Parathyroid adenoma (tissue), 2 donors: ENCODE measurements at regions not wholly inside any gene's neighbourhood (a gene's known extent, or its start where the extent isn't known, plus 50 kb on each side); places are given as distances from the start of the nearest gene placed in this dataset.

ENCODE experiments used
- H2AFZ ChIP-seq: fragments of 300-600 bp; sonication (generic); one replicate; pipeline ENCODE4 v1.7.0; 2017; ENCODE audit warnings: antibody characterized with exemption, mild to moderate bottlenecking
- H3K27ac ChIP-seq: fragments of 300-600 bp; sonication (generic); one replicate; pipeline ENCODE4 v1.7.0; 2017
- H3K27me3 ChIP-seq: fragments of 300-600 bp; sonication (generic); one replicate; pipeline ENCODE4 v1.7.0; 2017; ENCODE audit warnings: low read length; ENCODE audit not compliant: control insufficient read depth, insufficient read depth
- H3K36me3 ChIP-seq: fragments of 300-600 bp; sonication (generic); one replicate; pipeline ENCODE4 v1.7.0; 2017; ENCODE audit warnings: low read length; ENCODE audit not compliant: control insufficient read depth, insufficient read depth
- H3K4me1 ChIP-seq: fragments of 300-600 bp; sonication (generic); one replicate; pipeline ENCODE4 v1.7.0; 2017; ENCODE audit warnings: control low read depth
- H3K4me2 ChIP-seq: fragments of 300-600 bp; sonication (generic); one replicate; pipeline ENCODE4 v1.7.0; 2017; ENCODE audit warnings: low read length
- H3K4me3 ChIP-seq: fragments of 300-600 bp; sonication (generic); one replicate; pipeline ENCODE4 v1.7.0; 2017; ENCODE audit warnings: low read depth, low read length
- H3K79me2 ChIP-seq: fragments of 300-600 bp; sonication (generic); one replicate; pipeline ENCODE4 v1.7.0; 2017; ENCODE audit warnings: control low read depth
- H3K9ac ChIP-seq: fragments of 300-600 bp; sonication (generic); one replicate; pipeline ENCODE4 v1.7.0; 2017; ENCODE audit warnings: mild to moderate bottlenecking
- H3K9me3 ChIP-seq: fragments of 300-600 bp; sonication (generic); one replicate; pipeline ENCODE4 v1.7.0; 2017; ENCODE audit warnings: low read length; ENCODE audit not compliant: control insufficient read depth
- CTCF ChIP-seq: fragments of 300-600 bp; sonication (generic); IDR thresholded peaks from one replicate; pipeline ENCODE4 v1.7.0; 2017; ENCODE audit warnings: antibody characterized with exemption, mild to moderate bottlenecking
- donor health status: primary hyperparathyroidism.

GRCh38 chr7:131131746-131132431, 195.8 kb upstream of the MKLN1 start:
- Histone ChIP-seq H3K9me3 (no peaks in the 10 kb centered on the region), H2AFZ (no peak overlapping the region), H3K79me2 (no peaks in the 10 kb centered on the region), H3K9ac (no peak overlapping the region), H3K27me3 (no peaks in the 10 kb centered on the region), H3K36me3 (no peaks in the 10 kb centered on the region), H3K4me1 (peaks cover 6% of the 10 kb centered on the region), H3K4me2 (no peak overlapping the region), H3K27ac (no peak overlapping the region), H3K4me3 (no peak overlapping the region)
- no peak for TF ChIP-seq CTCF

- no peak for TF ChIP-seq CTCF
- Histone ChIP-seq H3K9me3 (no peaks in the 10 kb centered on the region), H3K4me3 (no peak overlapping the region), H3K9ac (no peak overlapping the region), H3K27ac (no peak overlapping the region), H3K4me1 (peaks cover 4% of the 10 kb centered on the region), H2AFZ (no peak overlapping the region), H3K27me3 (no peaks in the 10 kb centered on the region), H3K79me2 (no peaks in the 10 kb centered on the region), H3K4me2 (no peak overlapping the region), H3K36me3 (no peaks in the 10 kb centered on the region)
These were observed 188.2 kb upstream of the MKLN1 start for GRCh38 chr7:131139462-131139861.

GRCh38 chr7:131141443-131141967, 186.2 kb upstream of the MKLN1 start:
- TF ChIP-seq CTCF, result no peak
- H3K36me3 ChIP-seq, result no peaks in the 10 kb centered on the region
- no peaks in the 10 kb centered on the region for H3K79me2 ChIP-seq
- no peaks in the 10 kb centered on the region for H3K4me1 ChIP-seq
- no peaks in the 10 kb centered on the region for H3K27me3 ChIP-seq
- no peak overlapping the region for H3K4me2 ChIP-seq
- H3K27ac ChIP-seq, result no peak overlapping the region
- no peak overlapping the region for H2AFZ ChIP-seq
- no peaks in the 10 kb centered on the region for H3K9me3 ChIP-seq
- no peak overlapping the region for H3K9ac ChIP-seq
- H3K4me3 ChIP-seq, result no peak overlapping the region

- Histone ChIP-seq H2AFZ (no peak overlapping the region), H3K4me3 (no peak overlapping the region), H3K9me3 (no peaks in the 10 kb centered on the region), H3K27me3 (no peaks in the 10 kb centered on the region), H3K36me3 (no peaks in the 10 kb centered on the region), H3K4me2 (no peak overlapping the region), H3K79me2 (no peaks in the 10 kb centered on the region), H3K4me1 (no peaks in the 10 kb centered on the region), H3K9ac (no peak overlapping the region), H3K27ac (no peak overlapping the region)
- TF ChIP-seq CTCF, result no peak
These were observed 183.8 kb upstream of the MKLN1 start for GRCh38 chr7:131143869-131144268.

GRCh38 chr7:131145026-131145425, 182.7 kb upstream of the MKLN1 start:
- H3K79me2 ChIP-seq, result no peaks in the 10 kb centered on the region
- H3K27ac ChIP-seq, result no peak overlapping the region
- H3K27me3 ChIP-seq, result no peaks in the 10 kb centered on the region
- H3K9ac ChIP-seq, result no peak overlapping the region
- H3K9me3 ChIP-seq, result no peaks in the 10 kb centered on the region
- peaks cover 2% of the 10 kb centered on the region for H3K4me1 ChIP-seq
- no peaks in the 10 kb centered on the region for H3K36me3 ChIP-seq
- no peak for TF ChIP-seq CTCF
- H3K4me2 ChIP-seq, result no peak overlapping the region
- H2AFZ ChIP-seq, result no peak overlapping the region
- no peak overlapping the region for H3K4me3 ChIP-seq
